Activated naive CD4-positive, alpha-beta T cell treated with anti-CD3 and anti-CD28 coated beads, Interleukin-2, amount 10 ng/mL, durations not matched to agents 7 days and 5 days (primary cell): ENCODE measurements at regions not wholly inside any gene's neighbourhood (a gene's known extent, or its start where the extent isn't known, plus 50 kb on each side); places are given as distances from the start of the nearest gene placed in this dataset.

Source experiments
- CTCF ChIA-PET: fragments of 350-600 bp; sonication (Branson Sonifier 250); formaldehyde crosslinking; loops from one replicate; lab custom pipeline; 2021; ENCODE audit warnings: antibody characterized with exemption; lab: Charles Lee
- DNase-seq: peaks from one replicate; pipeline ENCODE4 v3.0.0-alpha.2; 2020
- H3K27ac Mint-ChIP-seq: one replicate; pipeline ENCODE4 v1.8.0; 2021; ENCODE audit warnings: mild to moderate bottlenecking, moderate library complexity, mixed read lengths
- H3K27me3 Mint-ChIP-seq: one replicate; pipeline ENCODE4 v1.8.0; 2021; ENCODE audit warnings: mild to moderate bottlenecking, mixed read lengths
- H3K36me3 Mint-ChIP-seq: one replicate; pipeline ENCODE4 v1.8.0; 2021; ENCODE audit warnings: mixed read lengths
- H3K4me1 Mint-ChIP-seq: one replicate; pipeline ENCODE4 v1.8.0; 2021; ENCODE audit warnings: mixed read lengths
- H3K4me3 Mint-ChIP-seq: one replicate; pipeline ENCODE4 v1.8.0; 2021; ENCODE audit warnings: mild to moderate bottlenecking, moderate library complexity, mixed read lengths
- H3K9me3 Mint-ChIP-seq: one replicate; pipeline ENCODE4 v1.8.0; 2021; ENCODE audit warnings: mixed read lengths

DNA sequence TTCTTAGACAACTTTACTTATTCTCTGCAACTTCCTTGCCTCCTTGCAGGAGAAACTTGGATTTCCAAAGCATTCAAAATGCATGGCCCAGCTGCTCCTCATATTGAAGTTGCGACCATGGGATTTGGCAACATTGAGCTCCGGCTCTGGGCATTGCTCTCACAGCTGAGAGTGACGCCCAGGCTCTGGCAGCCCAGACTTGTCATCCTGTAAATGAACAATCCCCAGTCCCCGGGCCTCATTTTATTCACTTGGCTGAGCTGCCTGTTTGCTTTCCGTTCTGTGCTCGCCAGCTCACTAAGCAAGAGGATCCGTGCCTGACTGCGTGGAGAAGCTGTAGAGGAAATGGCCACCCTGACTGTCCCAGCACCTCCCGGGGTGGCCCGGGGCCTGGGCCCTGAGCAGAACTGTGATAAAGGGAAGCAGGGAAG lies 119.5 kb upstream of the CD93 start:
- peaks cover 16% of the 10 kb centered on the region for H3K27me3 Mint-ChIP-seq
- H3K36me3 Mint-ChIP-seq: no peaks in the 10 kb centered on the region
- H3K9me3 Mint-ChIP-seq: no peaks in the 10 kb centered on the region
- no peak overlapping the region for H3K4me3 Mint-ChIP-seq
- no peak for DNase-seq
- H3K27ac Mint-ChIP-seq: no peak overlapping the region
- H3K4me1 Mint-ChIP-seq: no peaks in the 10 kb centered on the region
- CTCF ChIA-PET: interaction anchor here (2.3 kb wide), 1 partner anchor 29 kb away, joined by 5 read pairs; no protein-coding TSS in a partner anchor

DNA sequence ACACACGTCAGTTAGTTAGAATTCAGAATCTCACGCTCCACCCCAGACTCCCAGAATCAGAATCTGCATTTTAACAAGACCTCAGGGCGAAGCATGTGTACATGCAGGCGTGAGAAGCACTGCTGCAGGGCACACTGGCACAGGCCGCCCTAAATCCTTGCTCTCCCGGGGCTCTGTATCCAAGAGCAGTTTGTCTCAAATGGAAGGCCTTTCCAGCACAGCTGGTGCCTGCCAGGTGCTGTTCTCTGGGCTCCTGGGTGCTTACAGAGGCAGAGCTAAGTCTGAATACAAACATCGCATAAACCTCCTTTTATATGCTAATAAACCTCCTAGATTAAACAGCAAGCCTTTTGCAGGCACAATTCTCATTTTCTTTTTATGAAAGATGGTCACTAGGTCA lies 119.1 kb upstream of the CD93 start:
- Mint-ChIP-seq H3K27ac (no peak overlapping the region), H3K36me3 (no peaks in the 10 kb centered on the region), H3K4me3 (no peak overlapping the region), H3K27me3 (peaks cover 17% of the 10 kb centered on the region), H3K9me3 (no peaks in the 10 kb centered on the region), H3K4me1 (no peaks in the 10 kb centered on the region)
- no peak for DNase-seq
- CTCF ChIA-PET: interaction anchor here (0.6 kb wide), 1 partner anchor 178 kb away, joined by 3 read pairs; no protein-coding TSS in a partner anchor

DNA sequence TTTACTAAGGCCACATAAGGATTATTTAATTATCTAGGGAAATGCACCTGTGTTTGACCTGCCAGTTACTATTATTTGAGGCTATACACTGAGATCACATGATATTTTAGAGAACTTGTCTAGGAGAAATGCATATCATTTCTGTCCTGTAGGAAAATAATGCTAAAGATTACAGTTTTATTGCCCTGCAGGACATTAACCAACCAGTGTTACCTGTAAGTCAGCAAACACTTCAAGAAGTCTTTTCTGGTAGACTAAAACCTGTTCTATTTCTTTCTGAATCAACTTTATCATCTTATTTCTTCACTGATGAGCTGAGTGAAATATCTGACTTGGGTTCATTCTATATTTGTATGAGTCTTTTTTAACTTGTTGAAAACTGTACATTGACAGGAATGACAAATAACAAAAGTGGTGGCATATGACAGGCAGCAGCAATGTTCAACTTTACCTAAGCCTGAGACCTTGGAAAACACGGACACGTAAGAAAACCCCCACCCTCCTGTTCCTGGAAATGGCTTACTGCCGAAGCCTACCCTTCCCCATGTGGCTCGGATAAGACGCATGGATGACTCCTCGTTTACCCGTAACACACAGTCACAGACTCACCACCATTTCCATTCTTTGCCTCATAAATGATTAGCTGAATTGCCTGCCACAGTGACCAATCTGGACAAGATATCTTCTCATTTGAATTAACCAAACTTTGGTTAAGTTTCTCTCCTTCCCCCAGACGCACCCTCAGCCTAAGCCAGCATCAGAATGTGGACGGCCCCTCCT lies 118.0 kb upstream of the CD93 start:
- Mint-ChIP-seq H3K4me1 (no peaks in the 10 kb centered on the region), H3K27me3 (peaks cover 20% of the 10 kb centered on the region), H3K27ac (no peak overlapping the region), H3K9me3 (no peaks in the 10 kb centered on the region), H3K4me3 (no peak overlapping the region), H3K36me3 (no peaks in the 10 kb centered on the region)
- DNase-seq: no peak
- CTCF ChIA-PET: no interaction called here

DNA sequence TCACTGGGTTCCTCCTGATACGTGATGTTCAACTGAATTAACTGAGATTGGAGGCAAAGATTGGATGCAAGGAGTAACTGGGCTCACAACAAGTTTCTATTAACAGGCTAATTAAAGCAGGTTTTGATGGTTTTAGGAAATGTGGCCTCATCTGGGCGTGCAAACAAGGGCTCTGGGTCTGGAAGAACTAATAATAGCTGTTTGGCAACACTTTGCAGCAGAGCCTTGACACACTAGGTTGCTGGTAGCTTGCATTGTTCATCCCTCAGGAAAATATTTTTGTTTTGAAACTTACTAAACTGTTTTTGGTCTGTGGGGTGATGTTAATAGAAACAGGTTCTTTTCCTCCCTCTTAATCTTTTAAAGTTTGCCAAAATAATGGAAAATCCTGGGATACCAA lies 117.2 kb upstream of the CD93 start:
- CTCF ChIA-PET: no interaction called here
- no peak for DNase-seq
- H3K4me3 Mint-ChIP-seq: no peak overlapping the region
- H3K9me3 Mint-ChIP-seq: no peaks in the 10 kb centered on the region
- H3K27me3 Mint-ChIP-seq: peaks cover 20% of the 10 kb centered on the region
- no peaks in the 10 kb centered on the region for H3K4me1 Mint-ChIP-seq
- H3K27ac Mint-ChIP-seq: no peak overlapping the region
- H3K36me3 Mint-ChIP-seq: no peaks in the 10 kb centered on the region

DNA sequence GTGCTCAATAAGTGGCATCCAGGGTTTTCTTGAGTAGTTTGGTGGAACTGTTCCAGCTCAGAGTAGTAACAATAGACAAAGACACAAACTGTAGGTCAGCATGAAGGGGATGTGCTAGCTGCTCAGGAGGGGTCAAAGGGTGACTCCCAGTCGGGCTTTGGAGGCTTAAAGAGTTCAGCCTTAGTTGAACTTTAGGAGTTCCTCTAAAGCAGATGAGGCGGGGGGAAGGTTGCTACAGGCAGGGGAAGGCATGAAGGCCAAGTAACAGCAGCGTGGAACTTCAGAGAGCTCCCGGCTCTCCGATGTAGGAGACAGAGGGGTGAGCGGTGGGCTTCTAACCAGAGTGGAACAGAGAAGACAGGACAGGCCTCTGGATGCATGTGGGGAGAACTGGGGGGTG lies 115.5 kb upstream of the CD93 start:
- Mint-ChIP-seq H3K27me3 (peaks cover 22% of the 10 kb centered on the region), H3K9me3 (no peaks in the 10 kb centered on the region), H3K36me3 (no peaks in the 10 kb centered on the region), H3K4me1 (no peaks in the 10 kb centered on the region), H3K27ac (no peak overlapping the region), H3K4me3 (no peak overlapping the region)
- CTCF ChIA-PET: interaction anchor here (1.1 to 2.6 kb wide), 5 partner anchors 9 to 510 kb away, joined by 3 to 14 read pairs (median 4); partner anchors contain the start of gene THBD
- no peak for DNase-seq

DNA sequence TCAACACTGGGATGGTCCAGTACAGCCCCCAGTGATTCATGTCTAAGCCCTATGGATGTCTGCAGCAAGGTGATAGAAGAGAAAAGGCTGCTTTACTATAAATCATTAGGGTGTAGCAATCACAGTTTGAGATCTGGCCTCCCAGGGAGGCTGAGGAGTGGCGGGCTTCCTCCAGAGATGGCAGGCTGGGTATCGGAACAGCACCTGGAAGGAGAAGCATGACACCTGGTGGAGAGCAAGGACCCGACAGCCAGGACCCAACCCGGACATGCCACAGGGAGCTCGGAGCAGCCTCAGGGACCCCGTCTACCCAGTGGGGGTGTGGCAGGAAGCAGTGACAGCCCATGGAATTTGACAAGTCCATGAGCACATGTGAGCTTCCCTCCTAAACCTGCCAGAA lies 114.8 kb upstream of the CD93 start:
- DNase-seq: no peak
- H3K4me3 Mint-ChIP-seq: no peak overlapping the region
- peaks cover 22% of the 10 kb centered on the region for H3K27me3 Mint-ChIP-seq
- no peak overlapping the region for H3K27ac Mint-ChIP-seq
- H3K9me3 Mint-ChIP-seq: no peaks in the 10 kb centered on the region
- no peaks in the 10 kb centered on the region for H3K36me3 Mint-ChIP-seq
- CTCF ChIA-PET: interaction anchor here (1.1 to 2.6 kb wide), 5 partner anchors 10 to 507 kb away, joined by 3 to 14 read pairs (median 3); partner anchors contain the start of gene THBD
- H3K4me1 Mint-ChIP-seq: no peaks in the 10 kb centered on the region

DNA sequence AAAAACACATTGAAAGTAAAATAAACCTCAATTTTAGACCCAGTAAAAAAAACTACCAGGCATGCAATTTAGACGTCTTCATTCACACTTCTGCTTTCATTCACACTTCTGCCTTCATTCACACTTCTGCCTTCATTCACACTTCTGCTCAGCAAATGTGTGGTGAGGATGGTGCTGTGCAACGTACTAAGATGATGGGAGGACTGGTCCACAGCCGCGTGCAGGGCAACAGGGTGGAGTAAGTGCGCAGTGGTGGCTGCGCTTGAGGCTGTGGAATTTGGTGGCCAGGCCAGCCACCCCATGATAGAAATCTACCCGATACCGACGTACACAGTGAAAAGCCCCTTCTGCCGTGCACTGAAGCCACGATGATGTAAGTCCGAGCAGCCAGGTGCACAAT lies 114.3 kb upstream of the CD93 start:
- Mint-ChIP-seq H3K27me3 (peaks cover 22% of the 10 kb centered on the region), H3K4me1 (no peaks in the 10 kb centered on the region), H3K36me3 (no peaks in the 10 kb centered on the region), H3K27ac (no peak overlapping the region), H3K9me3 (no peaks in the 10 kb centered on the region), H3K4me3 (no peak overlapping the region)
- DNase-seq: no peak
- CTCF ChIA-PET: interaction anchor here (1.4 to 2.6 kb wide), 4 partner anchors 11 to 150 kb away, joined by 3 to 14 read pairs (median 4); partner anchors contain the start of gene THBD

DNA sequence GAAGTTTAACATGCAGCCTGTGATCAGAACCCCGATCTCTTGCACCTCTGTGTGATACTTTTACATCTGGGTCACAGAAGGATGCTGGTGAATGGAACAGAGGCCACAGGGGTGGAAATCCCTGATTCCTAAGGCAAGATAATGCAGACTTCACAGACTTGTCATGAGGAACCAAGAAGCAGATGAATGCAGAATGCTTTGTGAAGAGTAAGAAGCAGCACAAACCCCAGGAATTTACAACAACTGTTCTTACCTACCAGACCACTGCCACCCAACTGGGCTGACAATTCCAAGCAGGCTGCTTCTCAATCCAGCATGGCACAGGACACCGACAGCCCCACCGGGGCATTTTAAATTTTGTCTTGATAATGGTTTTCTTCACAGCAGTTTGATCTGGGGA lies 113.2 kb upstream of the CD93 start:
- peaks cover 17% of the 10 kb centered on the region for H3K27me3 Mint-ChIP-seq
- no peaks in the 10 kb centered on the region for H3K4me1 Mint-ChIP-seq
- no peaks in the 10 kb centered on the region for H3K36me3 Mint-ChIP-seq
- DNase-seq: no peak
- no peak overlapping the region for H3K4me3 Mint-ChIP-seq
- H3K27ac Mint-ChIP-seq: no peak overlapping the region
- H3K9me3 Mint-ChIP-seq: no peaks in the 10 kb centered on the region
- CTCF ChIA-PET: no interaction called here

DNA sequence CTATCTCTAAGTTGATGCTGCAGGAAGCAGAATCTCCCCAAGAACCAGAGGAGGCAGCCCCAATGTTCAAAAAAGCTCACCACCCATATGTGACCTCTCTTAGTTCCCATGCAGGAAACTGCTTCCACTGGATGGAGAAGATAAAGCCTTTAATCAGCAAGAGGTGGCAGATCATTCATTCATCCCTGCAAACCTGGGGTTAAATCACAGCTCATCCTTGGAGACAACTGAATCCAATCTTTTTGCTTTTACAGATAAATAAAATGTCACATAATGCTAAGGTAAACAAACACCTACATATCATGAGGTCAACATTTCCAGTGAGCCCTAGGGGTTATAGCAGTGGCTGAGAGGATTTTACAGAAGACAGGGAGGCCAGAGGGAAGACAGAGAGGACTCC lies 112.7 kb upstream of the CD93 start:
- Mint-ChIP-seq H3K4me3 (no peak overlapping the region), H3K4me1 (no peaks in the 10 kb centered on the region), H3K9me3 (no peaks in the 10 kb centered on the region), H3K27ac (no peak overlapping the region), H3K27me3 (peaks cover 21% of the 10 kb centered on the region), H3K36me3 (no peaks in the 10 kb centered on the region)
- no peak for DNase-seq
- CTCF ChIA-PET: interaction anchor here (1.4 kb wide), 1 partner anchor 148 kb away, joined by 3 read pairs; no protein-coding TSS in a partner anchor

DNA sequence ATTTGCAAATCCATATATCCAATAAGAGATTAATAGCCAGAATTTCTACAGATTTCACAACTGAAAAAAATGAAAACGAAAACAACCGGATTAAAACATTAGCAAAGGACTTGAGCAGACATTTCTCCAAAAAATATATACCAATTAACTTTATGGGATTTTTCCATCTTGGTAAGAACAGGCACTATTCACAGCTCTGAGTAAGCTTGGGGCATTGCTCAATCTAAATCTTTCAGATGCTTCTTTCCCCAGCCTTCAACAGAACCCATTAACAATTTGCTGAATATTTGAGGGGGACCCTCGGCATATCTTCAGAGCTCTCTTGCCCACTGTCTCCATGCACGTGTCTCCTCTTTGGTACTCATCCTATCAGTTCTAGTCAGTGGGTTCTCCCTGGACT lies 111.7 kb upstream of the CD93 start:
- Mint-ChIP-seq H3K4me3 (no peak overlapping the region), H3K27me3 (peaks cover 21% of the 10 kb centered on the region), H3K4me1 (no peaks in the 10 kb centered on the region), H3K27ac (no peak overlapping the region), H3K9me3 (no peaks in the 10 kb centered on the region), H3K36me3 (no peaks in the 10 kb centered on the region)
- CTCF ChIA-PET: interaction anchor here (1.4 kb wide), 1 partner anchor 147 kb away, joined by 3 read pairs; no protein-coding TSS in a partner anchor
- DNase-seq: no peak

DNA sequence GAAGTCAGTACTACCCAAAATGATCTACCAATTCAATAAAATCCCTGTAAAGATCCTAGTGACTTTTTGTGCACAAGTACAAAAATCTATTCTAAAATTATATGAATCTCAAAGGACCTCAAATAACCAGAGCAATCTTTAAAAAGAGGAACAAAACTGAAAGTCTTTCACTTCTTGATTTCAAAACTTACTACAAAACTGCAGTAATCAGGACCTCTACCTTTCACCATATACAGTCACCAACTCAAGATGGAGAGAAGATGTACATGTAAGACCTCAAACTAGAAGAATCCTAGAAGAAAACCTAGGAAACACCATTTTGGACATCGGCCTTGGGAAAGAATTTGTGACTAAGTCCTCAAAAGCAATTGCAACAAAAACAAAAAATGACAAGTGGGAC lies 109.5 kb upstream of the CD93 start:
- no peak overlapping the region for H3K4me3 Mint-ChIP-seq
- CTCF ChIA-PET: no interaction called here

DNA sequence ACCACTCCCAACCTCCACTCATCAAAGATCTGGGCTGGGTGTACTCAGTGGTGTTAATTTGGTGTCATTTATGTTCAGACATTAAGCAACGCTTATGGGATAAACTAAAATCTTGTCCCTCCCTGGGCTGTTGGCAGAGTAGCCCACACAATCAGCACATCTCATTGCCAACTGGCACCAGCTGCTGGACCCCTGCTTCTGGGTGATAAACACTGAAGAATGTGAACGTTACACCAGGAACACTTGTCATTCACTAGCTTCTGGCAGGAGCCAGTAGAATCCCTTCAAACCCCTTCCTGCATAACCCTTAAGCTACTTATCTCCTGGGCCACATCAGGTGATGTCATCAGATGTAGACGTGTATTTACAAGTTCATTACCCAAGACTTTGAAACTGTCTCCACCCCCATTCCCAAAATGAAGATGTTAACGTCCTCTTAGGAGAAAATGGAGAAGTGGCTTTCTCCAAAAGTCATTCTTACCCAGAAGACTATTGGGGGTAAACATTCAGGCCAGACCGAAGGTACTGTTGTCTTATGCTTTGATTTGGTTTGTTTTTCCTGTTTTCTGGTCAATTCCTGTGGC lies 107.8 kb upstream of the CD93 start:
- CTCF ChIA-PET: no interaction called here
- Mint-ChIP-seq H3K4me1 (no peaks in the 10 kb centered on the region), H3K27ac (no peak overlapping the region), H3K9me3 (no peaks in the 10 kb centered on the region), H3K4me3 (no peak overlapping the region), H3K36me3 (no peaks in the 10 kb centered on the region), H3K27me3 (peaks cover 9% of the 10 kb centered on the region)
- no peak for DNase-seq

More for the DNA sequence above, 109.5 kb upstream of the CD93 start:
- H3K27me3 Mint-ChIP-seq: peaks cover 13% of the 10 kb centered on the region
- H3K27ac Mint-ChIP-seq: no peak overlapping the region
- no peaks in the 10 kb centered on the region for H3K4me1 Mint-ChIP-seq
- H3K36me3 Mint-ChIP-seq: no peaks in the 10 kb centered on the region
- no peak for DNase-seq
- no peaks in the 10 kb centered on the region for H3K9me3 Mint-ChIP-seq

DNA sequence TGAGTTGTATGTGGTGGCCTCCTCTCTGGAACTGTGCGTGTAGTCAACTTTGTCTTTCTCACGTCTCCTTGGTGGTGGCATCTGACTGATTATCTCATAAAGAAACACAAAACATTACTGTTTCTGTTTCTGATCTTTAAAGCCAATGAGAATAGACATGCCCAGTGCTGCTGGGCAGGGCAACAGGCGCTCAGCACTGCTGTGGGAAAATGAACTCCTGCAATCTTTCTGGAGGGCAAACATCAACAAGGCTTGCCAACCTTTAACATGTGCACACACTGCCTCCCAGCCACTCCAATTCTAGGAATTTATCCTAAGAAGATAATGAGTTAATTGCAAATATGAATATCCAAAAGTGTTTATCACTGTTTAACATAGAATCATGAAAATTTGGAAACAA lies 106.3 kb upstream of the CD93 start:
- no peaks in the 10 kb centered on the region for H3K36me3 Mint-ChIP-seq
- DNase-seq: no peak
- peaks cover 4% of the 10 kb centered on the region for H3K27me3 Mint-ChIP-seq
- CTCF ChIA-PET: no interaction called here
- H3K9me3 Mint-ChIP-seq: no peaks in the 10 kb centered on the region
- H3K4me1 Mint-ChIP-seq: no peaks in the 10 kb centered on the region
- H3K27ac Mint-ChIP-seq: no peak overlapping the region
- H3K4me3 Mint-ChIP-seq: no peak overlapping the region

DNA sequence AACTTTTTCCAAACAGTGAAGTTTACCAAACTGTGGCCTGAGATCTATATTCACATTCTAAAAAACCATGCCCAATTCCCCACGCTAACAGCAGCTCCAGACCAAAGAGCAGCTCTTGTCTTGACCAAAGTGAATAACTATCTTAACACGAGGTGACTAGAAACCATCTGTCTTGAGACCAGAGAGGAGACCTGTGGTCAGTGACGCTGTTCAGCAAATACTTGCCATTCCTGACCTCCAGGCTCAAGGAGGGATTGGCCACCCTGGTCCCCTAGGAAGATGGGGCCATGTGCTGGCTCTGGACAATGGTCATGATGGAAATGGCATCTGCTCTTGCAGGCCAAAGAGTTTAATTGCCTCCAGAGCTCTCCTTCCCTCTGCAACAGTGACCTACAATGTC lies 104.4 kb upstream of the CD93 start:
- H3K27me3 Mint-ChIP-seq: peaks cover 4% of the 10 kb centered on the region
- no peaks in the 10 kb centered on the region for H3K4me1 Mint-ChIP-seq
- no peaks in the 10 kb centered on the region for H3K9me3 Mint-ChIP-seq
- no peak for DNase-seq
- CTCF ChIA-PET: no interaction called here
- no peak overlapping the region for H3K27ac Mint-ChIP-seq
- no peak overlapping the region for H3K4me3 Mint-ChIP-seq
- H3K36me3 Mint-ChIP-seq: no peaks in the 10 kb centered on the region

DNA sequence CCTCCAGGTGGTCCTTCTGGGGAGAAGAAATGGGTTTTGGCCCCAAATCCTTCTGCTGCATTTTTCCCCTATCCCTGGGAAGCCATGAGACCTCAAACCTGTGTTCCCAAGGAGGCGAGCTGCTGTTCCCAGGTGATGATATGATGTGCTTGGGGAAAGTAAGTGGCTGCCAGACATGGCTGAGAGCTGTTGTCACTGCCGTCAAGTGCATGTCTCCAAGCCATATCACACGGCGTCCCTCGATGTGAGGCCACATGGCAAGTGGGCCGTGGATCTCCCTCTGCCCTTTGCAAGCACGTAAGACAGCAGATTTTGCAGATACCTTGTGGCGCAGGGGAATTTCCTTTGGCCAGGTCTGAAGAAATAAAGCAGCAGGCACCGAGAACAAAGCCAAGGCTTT lies 103.7 kb upstream of the CD93 start:
- no peak for DNase-seq
- no peak overlapping the region for H3K4me3 Mint-ChIP-seq
- H3K27me3 Mint-ChIP-seq: peaks cover 4% of the 10 kb centered on the region
- no peak overlapping the region for H3K27ac Mint-ChIP-seq
- CTCF ChIA-PET: no interaction called here
- H3K36me3 Mint-ChIP-seq: no peaks in the 10 kb centered on the region
- no peaks in the 10 kb centered on the region for H3K4me1 Mint-ChIP-seq
- no peaks in the 10 kb centered on the region for H3K9me3 Mint-ChIP-seq
